ENCODE measurements at regions not wholly inside any gene's neighbourhood (a gene's known extent, or its start where the extent isn't known, plus 50 kb on each side); places are given as distances from the start of the nearest gene placed in this dataset.

DNA sequence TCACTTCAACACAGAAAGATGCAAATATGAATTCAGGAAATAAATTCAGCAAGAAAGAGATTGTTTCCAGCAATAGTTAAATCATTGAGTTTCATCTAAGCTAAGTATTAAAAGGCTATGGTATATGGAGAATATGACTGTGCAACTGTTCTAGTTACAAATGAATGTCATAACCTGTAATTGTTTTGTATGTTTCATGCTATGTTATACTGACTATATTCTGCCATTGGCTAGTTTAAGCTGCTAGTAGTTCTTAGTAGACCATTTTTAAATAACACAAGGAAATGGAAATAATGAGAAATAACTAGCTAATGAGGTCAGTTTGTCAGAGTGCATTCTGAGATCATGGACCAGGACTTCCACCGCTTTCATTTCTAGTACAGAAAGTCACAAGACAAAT lies 1154.9 kb upstream of the TMEFF2 start:
- TF ChIP-seq, protein P1, sequence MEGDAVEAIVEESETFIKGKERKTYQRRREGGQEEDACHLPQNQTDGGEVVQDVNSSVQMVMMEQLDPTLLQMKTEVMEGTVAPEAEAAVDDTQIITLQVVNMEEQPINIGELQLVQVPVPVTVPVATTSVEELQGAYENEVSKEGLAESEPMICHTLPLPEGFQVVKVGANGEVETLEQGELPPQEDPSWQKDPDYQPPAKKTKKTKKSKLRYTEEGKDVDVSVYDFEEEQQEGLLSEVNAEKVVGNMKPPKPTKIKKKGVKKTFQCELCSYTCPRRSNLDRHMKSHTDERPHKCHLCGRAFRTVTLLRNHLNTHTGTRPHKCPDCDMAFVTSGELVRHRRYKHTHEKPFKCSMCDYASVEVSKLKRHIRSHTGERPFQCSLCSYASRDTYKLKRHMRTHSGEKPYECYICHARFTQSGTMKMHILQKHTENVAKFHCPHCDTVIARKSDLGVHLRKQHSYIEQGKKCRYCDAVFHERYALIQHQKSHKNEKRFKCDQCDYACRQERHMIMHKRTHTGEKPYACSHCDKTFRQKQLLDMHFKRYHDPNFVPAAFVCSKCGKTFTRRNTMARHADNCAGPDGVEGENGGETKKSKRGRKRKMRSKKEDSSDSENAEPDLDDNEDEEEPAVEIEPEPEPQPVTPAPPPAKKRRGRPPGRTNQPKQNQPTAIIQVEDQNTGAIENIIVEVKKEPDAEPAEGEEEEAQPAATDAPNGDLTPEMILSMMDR (IDR thresholded peaks at IDR 0.05) = no peak
- TF ChIP-seq POLR2A (IDR thresholded peaks at IDR 0.05) = no peak
- TF ChIP-seq POLR2AphosphoS5 (IDR thresholded peaks at IDR 0.05) = no peak

All from breast epithelium (tissue), 3 donors.